NCI-H128 (cell line): ENCODE measurements at regions not wholly inside any gene's neighbourhood (a gene's known extent, or its start where the extent isn't known, plus 50 kb on each side); places are given as distances from the start of the nearest gene placed in this dataset.

Experiments used
- DNase-seq: peaks from one replicate; lab custom pipeline; 2025; ENCODE audit not compliant: unreplicated experiment; lab: John Stamatoyannopoulos, UW

GRCh38 chr5:143992496-143992895 is 178.0 kb downstream of the YIPF5 start:
- no peak for DNase-seq

DNA sequence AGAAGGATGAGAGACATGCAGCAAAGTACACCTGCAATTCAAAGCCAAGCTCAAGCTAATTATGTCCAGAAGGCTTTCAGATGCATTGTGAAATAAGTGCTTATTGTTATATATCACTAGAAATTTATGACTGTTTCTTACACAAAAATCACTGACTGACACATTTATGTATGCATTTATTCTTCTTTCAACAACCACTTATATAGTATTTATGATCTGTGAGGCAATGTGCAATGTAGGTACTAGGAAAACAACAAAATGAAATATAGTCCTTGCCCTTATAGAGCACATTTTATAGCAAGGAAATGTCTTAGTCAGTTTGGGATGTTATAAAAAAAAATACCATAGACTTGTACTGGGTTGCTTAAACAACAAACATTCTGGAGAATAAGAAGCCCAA is 167.6 kb downstream of the YIPF5 start:
- no peak for DNase-seq

GRCh38 chr5:144003636-144004035 is 166.8 kb downstream of the YIPF5 start:
- DNase-seq, result no peak

- no peak for DNase-seq
Observed at GRCh38 chr5:144004146-144004545, 166.3 kb downstream of the YIPF5 start.

DNA sequence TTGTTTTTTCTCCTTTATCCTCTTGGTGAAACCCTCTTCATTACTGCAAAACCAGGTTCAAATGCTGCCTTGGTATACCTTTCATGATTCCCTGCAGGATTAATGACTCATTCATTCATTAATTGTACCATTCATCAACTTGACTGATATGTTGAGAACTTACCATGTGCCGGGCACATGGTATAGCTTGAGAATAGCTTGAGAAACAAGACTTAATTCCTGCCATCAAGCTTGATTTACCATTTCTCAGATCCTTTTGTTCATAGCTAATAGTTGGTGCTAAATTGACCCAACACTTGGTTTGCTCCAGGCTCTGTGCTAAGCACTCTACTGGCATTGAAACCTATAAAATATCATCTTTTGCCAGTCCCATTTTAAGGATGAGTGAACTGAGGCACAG is 165.7 kb downstream of the YIPF5 start:
- DNase-seq, result no peak

DNA sequence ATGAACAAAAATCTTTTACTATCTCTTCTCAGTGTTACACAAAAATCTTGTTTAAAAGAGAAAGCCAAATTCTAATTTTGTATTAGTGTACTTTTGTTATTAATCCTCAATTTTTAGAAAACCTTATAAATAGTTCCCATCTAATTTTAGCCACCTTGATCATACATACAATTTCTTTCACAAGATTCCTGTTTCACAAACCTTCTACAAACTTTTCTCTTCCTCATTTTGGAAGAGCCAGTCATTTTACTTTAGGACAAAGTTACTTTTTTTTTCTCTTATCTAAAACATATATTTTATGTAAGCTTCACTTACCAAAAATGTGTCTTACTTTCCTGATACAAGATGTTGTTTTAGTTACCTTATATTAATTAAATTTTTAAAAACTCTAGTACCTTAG is 161.3 kb downstream of the YIPF5 start:
- DNase-seq, result no peak

- no peak for DNase-seq
Observed at GRCh38 chr5:144011388-144011787, 159.1 kb downstream of the YIPF5 start.

DNA sequence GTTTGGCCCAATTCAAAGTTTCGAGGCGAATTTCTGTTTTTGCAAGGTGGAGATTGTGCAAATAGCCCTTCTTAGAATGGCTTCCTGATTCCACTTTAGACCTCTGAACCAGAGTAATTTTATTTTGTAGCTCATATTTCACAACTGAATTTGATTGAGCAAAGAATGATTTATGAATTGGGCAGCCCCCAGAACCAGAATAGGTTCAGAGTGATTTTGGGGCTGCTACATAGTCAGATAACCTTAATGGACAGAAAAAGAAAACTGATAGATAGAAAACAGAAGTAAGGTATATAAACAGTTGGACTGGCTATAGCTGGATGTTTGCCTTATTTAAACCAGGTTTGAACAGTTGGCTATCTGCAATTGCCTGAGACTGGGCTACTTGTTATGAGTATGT is 156.6 kb downstream of the YIPF5 start:
- no peak for DNase-seq

DNA sequence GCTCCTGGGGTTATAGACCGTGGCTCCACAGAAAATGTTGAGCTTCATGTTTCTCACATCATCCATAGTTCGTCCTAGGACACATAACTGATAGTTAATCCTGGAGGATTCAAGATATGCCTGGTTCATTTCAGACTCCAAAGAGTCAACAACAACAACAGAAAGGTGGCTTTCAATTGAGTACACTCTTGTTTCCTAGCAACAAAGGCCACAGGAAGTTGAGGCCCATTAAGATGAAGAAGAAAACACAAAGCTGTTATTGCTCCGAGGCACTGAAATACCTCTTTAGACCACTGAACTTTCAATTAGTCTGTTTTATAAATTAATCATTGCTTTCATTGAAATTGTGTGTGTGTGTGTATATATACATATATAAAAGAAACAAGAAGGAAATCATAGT is 154.5 kb downstream of the YIPF5 start:
- DNase-seq, result no peak

GRCh38 chr5:144017119-144017518 is 153.3 kb downstream of the YIPF5 start:
- no peak for DNase-seq

GRCh38 chr5:144017631-144018030 is 152.8 kb downstream of the YIPF5 start:
- DNase-seq, result no peak

- DNase-seq, result no peak
Observed at GRCh38 chr5:144024090-144024489, 146.4 kb downstream of the YIPF5 start.

DNA sequence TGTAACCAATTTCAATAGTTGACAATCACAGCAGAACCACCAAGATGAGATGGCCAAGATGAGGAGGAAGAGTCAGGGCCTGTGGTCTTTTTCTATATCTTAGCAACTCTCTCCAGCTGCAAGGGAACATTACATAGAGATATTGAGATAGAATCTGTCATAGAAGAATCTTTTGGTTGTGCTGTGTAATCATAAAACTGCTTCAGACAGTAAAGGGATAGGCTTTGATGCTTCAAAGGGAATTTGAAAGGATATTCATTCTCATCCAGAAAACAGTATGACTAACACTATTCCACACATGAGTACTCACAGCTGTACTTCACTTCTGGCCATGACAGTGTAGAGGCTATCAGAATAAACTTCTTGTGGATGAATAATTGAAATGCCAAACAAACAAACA is 145.9 kb downstream of the YIPF5 start:
- DNase-seq, result no peak

- no peak for DNase-seq
Observed at GRCh38 chr5:144026286-144026685, 144.2 kb downstream of the YIPF5 start.

GRCh38 chr5:144028058-144028457 is 142.4 kb downstream of the YIPF5 start:
- no peak for DNase-seq

- no peak for DNase-seq
Observed at GRCh38 chr5:144028636-144029035, 141.8 kb downstream of the YIPF5 start.

DNA sequence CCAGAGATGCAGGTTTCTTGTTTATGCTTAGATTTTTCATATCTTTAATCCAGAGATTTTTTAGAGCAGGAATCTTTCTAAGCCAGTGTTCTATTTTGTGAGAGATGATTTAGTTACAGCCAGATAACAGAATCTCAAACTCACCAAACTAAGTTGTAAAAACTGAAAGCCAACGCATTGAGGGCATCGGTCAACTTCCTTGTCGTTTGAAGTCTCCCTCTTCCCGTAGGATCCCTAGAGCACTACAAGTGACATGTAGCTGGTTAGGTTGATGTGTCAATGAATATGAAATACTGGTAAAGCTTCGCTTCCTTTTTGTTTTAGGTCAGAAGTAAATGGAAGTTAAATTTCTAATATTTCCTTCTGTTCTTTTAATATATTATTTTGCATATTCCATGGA is 139.6 kb downstream of the YIPF5 start:
- DNase-seq, result no peak

DNA sequence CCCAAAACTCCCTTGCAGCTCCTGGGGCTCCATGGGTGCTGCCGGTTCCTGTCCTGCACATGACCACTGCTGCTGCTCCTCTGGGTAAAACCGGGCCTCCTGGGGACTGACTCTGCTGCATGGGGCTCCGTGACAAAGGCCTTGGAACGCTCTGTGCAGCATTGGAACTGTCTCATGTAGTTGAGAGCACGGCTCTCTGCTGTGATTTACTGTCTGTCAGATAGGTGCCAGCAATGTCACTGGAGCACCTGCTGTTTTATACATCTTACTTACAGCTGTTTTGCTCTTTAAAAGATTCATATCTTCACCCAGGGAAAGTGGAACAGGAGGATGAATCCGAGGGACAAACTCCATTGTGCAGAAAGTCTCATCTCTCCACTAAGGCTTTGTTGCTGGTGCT is 138.1 kb downstream of the YIPF5 start:
- no peak for DNase-seq

DNA sequence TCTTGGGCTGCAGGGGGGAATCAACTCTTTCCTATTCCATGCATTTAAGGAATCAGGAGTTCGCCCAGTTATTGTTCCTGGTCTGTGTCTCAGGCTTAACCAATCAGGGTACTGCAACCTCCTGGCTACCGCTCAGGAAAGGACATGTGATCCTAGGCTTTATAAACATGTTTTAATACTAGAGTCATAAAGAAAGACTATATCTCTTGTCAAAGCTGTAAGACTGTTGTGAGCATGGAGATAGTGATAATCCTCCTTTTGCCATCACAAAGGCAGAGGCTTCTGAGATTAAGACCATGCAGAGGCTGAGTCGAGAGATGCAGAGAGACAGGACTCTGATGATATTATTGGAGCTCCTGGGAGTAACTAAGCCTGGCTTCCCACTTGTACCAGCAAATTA is 137.0 kb downstream of the YIPF5 start:
- no peak for DNase-seq

GRCh38 chr5:144035046-144035740 is 135.3 kb downstream of the YIPF5 start:
- no peak for DNase-seq

GRCh38 chr5:144036476-144036875 is 134.0 kb downstream of the YIPF5 start:
- DNase-seq, result no peak

GRCh38 chr5:144040615-144041305 is 129.7 kb downstream of the YIPF5 start:
- DNase-seq, result no peak

- no peak for DNase-seq
Observed at GRCh38 chr5:144042156-144042555, 128.3 kb downstream of the YIPF5 start.
